Activated effector memory CD4-positive, alpha-beta T cell treated with anti-CD3 and anti-CD28 coated beads, Interleukin-2, amount 50 U/mL, for 16 hours (primary cell): ENCODE measurements at regions not wholly inside any gene's neighbourhood (a gene's known extent, or its start where the extent isn't known, plus 50 kb on each side); places are given as distances from the start of the nearest gene placed in this dataset.

Source experiments
- DNase-seq: peaks from one replicate; pipeline ENCODE4 v3.0.0-alpha.2; 2020

GRCh38 chr6:2414885-2415547, 169.6 kb upstream of the GMDS start:
- no peak for DNase-seq

GRCh38 chr6:2412731-2413130, 167.3 kb upstream of the GMDS start:
- no peak for DNase-seq

GRCh38 chr6:2410656-2411380, 165.4 kb upstream of the GMDS start:
- no peak for DNase-seq

GRCh38 chr6:2407525-2407924, 162.1 kb upstream of the GMDS start:
- DNase-seq = no peak

GRCh38 chr6:2404211-2404929, 159.0 kb upstream of the GMDS start:
- DNase-seq = no peak

GRCh38 chr6:2403546-2403945, 158.1 kb upstream of the GMDS start:
- DNase-seq = no peak

GRCh38 chr6:2396846-2397630, 151.6 kb upstream of the GMDS start:
- no peak for DNase-seq

GRCh38 chr6:2396042-2396657, 150.7 kb upstream of the GMDS start:
- DNase-seq = no peak

GRCh38 chr6:2388554-2389324, 143.3 kb upstream of the GMDS start:
- DNase-seq = no peak

GRCh38 chr6:2387445-2387844, 142.0 kb upstream of the GMDS start:
- no peak for DNase-seq

GRCh38 chr6:2385471-2385983, 140.1 kb upstream of the GMDS start:
- DNase-seq = no peak

GRCh38 chr6:2384528-2384927, 139.1 kb upstream of the GMDS start:
- no peak for DNase-seq

- DNase-seq = no peak
Measured at GRCh38 chr6:2381872-2382661, 136.7 kb upstream of the GMDS start.

- no peak for DNase-seq
Measured at GRCh38 chr6:2378891-2379652, 133.7 kb upstream of the GMDS start.

- no peak for DNase-seq
Measured at GRCh38 chr6:2378046-2378657, 132.7 kb upstream of the GMDS start.

- no peak for DNase-seq
Measured at GRCh38 chr6:2376429-2377355, 131.3 kb upstream of the GMDS start.

- no peak for DNase-seq
Measured at GRCh38 chr6:2375443-2375842, 130.0 kb upstream of the GMDS start.

- DNase-seq = no peak
Measured at GRCh38 chr6:2369606-2370005, 124.2 kb upstream of the GMDS start.
